Upper lobe of right lung (tissue), 1 donor: ENCODE measurements at regions not wholly inside any gene's neighbourhood (a gene's known extent, or its start where the extent isn't known, plus 50 kb on each side); places are given as distances from the start of the nearest gene placed in this dataset.

Experiments used
- ATAC-seq: fragments of 200-7000 bp; cut with Tn5 transposase; one replicate; pipeline ENCODE4 v1.9.1; 2020; ENCODE audit warnings: mild to moderate bottlenecking, moderate library complexity
- DNase-seq: peaks from one replicate; pipeline ENCODE4 v3.0.0-alpha.2; 2020
- H3K27ac ChIP-seq: fragments of 200-600 bp; one replicate; pipeline ENCODE4 v1.8.0; 2022
- H3K27me3 ChIP-seq: fragments of 200-600 bp; one replicate; pipeline ENCODE4 v1.8.0; 2022; ENCODE audit warnings: mild to moderate bottlenecking
- H3K36me3 ChIP-seq: fragments of 200-600 bp; one replicate; pipeline ENCODE4 v1.8.0; 2022
- H3K4me1 ChIP-seq: fragments of 200-600 bp; one replicate; pipeline ENCODE4 v1.8.0; 2022
- H3K4me3 ChIP-seq: fragments of 200-600 bp; one replicate; pipeline ENCODE4 v1.8.0; 2022; ENCODE audit warnings: mild to moderate bottlenecking
- H3K9me3 ChIP-seq: fragments of 200-600 bp; one replicate; pipeline ENCODE4 v1.8.0; 2022
- intact Hi-C: fragments of 100-400 bp; cut with DNase I; formaldehyde crosslinking; loops from one replicate; pipeline ENCODE4 v1.11.0; 2022
- TF ChIP-seq, protein P1 (sequence below): fragments of 200-600 bp; IDR thresholded peaks from one replicate; pipeline ENCODE4 v1.8.0; 2022; ENCODE audit warnings: antibody characterized with exemption
- donor health status: DM: no; HTN: yes; CAD: no; lungs with severe emphysema.

- no peak overlapping the region for H3K27ac ChIP-seq
- no peak for DNase-seq
- TF ChIP-seq, protein P1, sequence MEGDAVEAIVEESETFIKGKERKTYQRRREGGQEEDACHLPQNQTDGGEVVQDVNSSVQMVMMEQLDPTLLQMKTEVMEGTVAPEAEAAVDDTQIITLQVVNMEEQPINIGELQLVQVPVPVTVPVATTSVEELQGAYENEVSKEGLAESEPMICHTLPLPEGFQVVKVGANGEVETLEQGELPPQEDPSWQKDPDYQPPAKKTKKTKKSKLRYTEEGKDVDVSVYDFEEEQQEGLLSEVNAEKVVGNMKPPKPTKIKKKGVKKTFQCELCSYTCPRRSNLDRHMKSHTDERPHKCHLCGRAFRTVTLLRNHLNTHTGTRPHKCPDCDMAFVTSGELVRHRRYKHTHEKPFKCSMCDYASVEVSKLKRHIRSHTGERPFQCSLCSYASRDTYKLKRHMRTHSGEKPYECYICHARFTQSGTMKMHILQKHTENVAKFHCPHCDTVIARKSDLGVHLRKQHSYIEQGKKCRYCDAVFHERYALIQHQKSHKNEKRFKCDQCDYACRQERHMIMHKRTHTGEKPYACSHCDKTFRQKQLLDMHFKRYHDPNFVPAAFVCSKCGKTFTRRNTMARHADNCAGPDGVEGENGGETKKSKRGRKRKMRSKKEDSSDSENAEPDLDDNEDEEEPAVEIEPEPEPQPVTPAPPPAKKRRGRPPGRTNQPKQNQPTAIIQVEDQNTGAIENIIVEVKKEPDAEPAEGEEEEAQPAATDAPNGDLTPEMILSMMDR, result no peak
- no peaks in the 10 kb centered on the region for H3K27me3 ChIP-seq
- intact Hi-C loops, result no loop called here
- no peak for ATAC-seq
- no peaks in the 10 kb centered on the region for H3K9me3 ChIP-seq
- H3K4me3 ChIP-seq, result no peak overlapping the region
- no peaks in the 10 kb centered on the region for H3K36me3 ChIP-seq
- peaks cover 13% of the 10 kb centered on the region for H3K4me1 ChIP-seq
Observed at GRCh38 chr5:68438876-68439275, 223.3 kb downstream of the PIK3R1 start.

DNA sequence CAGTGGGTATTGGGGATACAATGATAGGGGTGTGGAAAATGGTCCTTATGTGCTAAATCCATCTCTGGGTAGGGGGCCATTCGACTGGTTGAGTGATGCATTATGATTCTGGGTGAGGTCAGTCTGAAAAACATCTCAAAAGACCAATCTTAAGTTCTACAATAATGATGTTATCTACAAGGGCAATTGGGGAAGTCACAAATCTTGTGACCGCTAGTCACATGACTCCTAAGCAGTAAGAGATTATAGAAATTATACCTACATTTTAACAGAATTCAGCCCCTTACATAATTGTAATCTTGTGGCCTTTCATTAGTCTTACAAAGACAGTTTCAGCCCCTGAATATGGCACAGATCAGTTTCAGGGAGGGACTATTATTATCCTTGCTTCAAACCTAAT lies 224.7 kb downstream of the PIK3R1 start:
- Histone ChIP-seq H3K27me3 (no peaks in the 10 kb centered on the region), H3K27ac (no peak overlapping the region), H3K4me3 (no peak overlapping the region), H3K4me1 (peaks cover 2% of the 10 kb centered on the region), H3K9me3 (no peaks in the 10 kb centered on the region), H3K36me3 (no peaks in the 10 kb centered on the region)
- intact Hi-C loops, result no loop called here
- TF ChIP-seq, protein P1, result no peak
- no peak for DNase-seq
- no peak for ATAC-seq

GRCh38 chr5:68440651-68441050 lies 225.1 kb downstream of the PIK3R1 start:
- no peaks in the 10 kb centered on the region for H3K36me3 ChIP-seq
- TF ChIP-seq, protein P1, result no peak
- no peak for ATAC-seq
- no peaks in the 10 kb centered on the region for H3K27me3 ChIP-seq
- intact Hi-C loops, result no loop called here
- no peaks in the 10 kb centered on the region for H3K9me3 ChIP-seq
- H3K27ac ChIP-seq, result no peak overlapping the region
- no peak overlapping the region for H3K4me3 ChIP-seq
- H3K4me1 ChIP-seq, result no peaks in the 10 kb centered on the region
- DNase-seq, result no peak

- Histone ChIP-seq H3K36me3 (no peaks in the 10 kb centered on the region), H3K4me1 (no peaks in the 10 kb centered on the region), H3K9me3 (no peaks in the 10 kb centered on the region), H3K27ac (no peak overlapping the region), H3K27me3 (no peaks in the 10 kb centered on the region), H3K4me3 (no peak overlapping the region)
- TF ChIP-seq, protein P1, result no peak
- no peak for ATAC-seq
- no peak for DNase-seq
- intact Hi-C loops, result no loop called here
Observed at GRCh38 chr5:68441309-68442073, 225.9 kb downstream of the PIK3R1 start.

GRCh38 chr5:68443091-68443490 lies 227.5 kb downstream of the PIK3R1 start:
- intact Hi-C loops, result no loop called here

More at GRCh38 chr5:68443091-68443490, 227.5 kb downstream of the PIK3R1 start:
- Histone ChIP-seq H3K4me3 (no peak overlapping the region), H3K36me3 (no peaks in the 10 kb centered on the region), H3K27me3 (no peaks in the 10 kb centered on the region), H3K4me1 (no peaks in the 10 kb centered on the region), H3K9me3 (no peaks in the 10 kb centered on the region), H3K27ac (no peak overlapping the region)
- DNase-seq, result no peak
- TF ChIP-seq, protein P1, result no peak
- ATAC-seq, result no peak
